SIG-M5 treated with dmso at 0.1 percent for 504 hours (cell line): ENCODE measurements at regions not wholly inside any gene's neighbourhood (a gene's known extent, or its start where the extent isn't known, plus 50 kb on each side); places are given as distances from the start of the nearest gene placed in this dataset.
A peak's percentile ranks its signal among the peaks of the same experiment; 100 is the strongest.
"Not testable (repeated sequence)": the region's sequence is repeated elsewhere in the genome, so short reads cannot be mapped to it uniquely, and the experiment has no call there.

Experiments
- DNase-seq: peaks from one replicate; lab custom pipeline; 2025; ENCODE audit not compliant: unreplicated experiment; lab: John Stamatoyannopoulos, UW

GRCh38 chr4:132344924-132345828 is 803.9 kb upstream of the PCDH10 start:
- DNase-seq: no peak

DNA sequence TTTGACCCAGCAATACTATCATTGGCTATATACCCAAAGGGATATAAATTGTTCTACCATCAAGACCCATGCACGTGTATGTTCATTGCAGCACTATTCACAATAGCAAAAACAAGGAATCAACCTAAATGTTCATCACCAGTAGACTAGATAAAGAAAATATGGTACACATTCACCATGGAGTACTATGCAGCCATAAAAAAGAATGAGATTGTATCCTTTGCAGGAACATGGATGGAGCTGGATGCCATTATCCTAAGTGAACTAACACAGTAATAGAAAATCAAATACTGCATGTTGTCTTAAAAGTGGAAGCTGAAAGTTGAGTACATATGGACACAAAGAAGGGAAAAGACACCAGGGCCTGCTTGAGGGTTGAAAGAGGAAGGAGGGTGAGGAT is 803.1 kb upstream of the PCDH10 start:
- DNase-seq: no peak

- not testable (repeated sequence) for DNase-seq
Measured at GRCh38 chr4:132351606-132352005, 797.5 kb upstream of the PCDH10 start.

DNA sequence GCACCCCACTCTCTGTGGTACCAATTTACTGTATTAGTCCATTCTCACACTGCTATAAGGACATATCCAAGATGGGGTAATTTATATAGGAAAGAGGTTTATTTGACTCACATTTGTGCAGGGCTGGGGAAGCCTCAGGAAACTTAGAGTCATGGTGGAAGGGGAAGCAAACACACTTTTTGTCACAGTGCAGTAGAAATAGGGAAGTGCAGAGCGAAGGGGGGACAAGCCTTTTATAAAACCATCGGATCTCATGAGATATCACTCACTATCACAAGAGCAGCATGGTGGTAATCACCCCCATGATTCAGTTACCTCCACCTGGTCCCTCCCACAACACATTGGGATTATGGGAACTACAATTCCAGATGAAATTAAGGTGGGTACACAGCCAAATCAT is 766.9 kb upstream of the PCDH10 start:
- peak; percentile 7 for DNase-seq

GRCh38 chr4:132383571-132384199 is 765.4 kb upstream of the PCDH10 start:
- DNase-seq: no peak

- DNase-seq: no peak
Measured at GRCh38 chr4:132384709-132385108, 764.4 kb upstream of the PCDH10 start.

- no peak for DNase-seq
Measured at GRCh38 chr4:132386130-132386529, 763.0 kb upstream of the PCDH10 start.

GRCh38 chr4:132387060-132387459 is 762.0 kb upstream of the PCDH10 start:
- DNase-seq: no peak

DNA sequence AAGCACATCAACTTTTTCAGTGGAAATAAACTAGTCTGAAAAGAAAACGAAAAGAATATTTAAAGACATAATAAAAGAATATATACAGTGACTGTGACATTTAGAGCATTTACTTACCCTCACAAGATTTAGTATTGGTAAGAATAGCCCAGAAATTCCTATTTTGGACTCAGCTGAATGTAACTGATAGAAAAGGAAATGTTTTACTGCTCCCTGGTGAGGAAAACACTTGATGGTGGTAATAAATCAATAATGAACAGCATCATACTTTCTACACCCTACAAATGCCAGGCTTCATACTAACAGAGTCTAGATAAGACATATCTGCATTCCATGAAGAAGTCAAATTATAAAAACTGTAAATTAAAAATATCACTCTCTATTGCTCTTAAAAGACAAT is 753.5 kb upstream of the PCDH10 start:
- no peak for DNase-seq

- no peak for DNase-seq
Measured at GRCh38 chr4:132396636-132397035, 752.5 kb upstream of the PCDH10 start.

DNA sequence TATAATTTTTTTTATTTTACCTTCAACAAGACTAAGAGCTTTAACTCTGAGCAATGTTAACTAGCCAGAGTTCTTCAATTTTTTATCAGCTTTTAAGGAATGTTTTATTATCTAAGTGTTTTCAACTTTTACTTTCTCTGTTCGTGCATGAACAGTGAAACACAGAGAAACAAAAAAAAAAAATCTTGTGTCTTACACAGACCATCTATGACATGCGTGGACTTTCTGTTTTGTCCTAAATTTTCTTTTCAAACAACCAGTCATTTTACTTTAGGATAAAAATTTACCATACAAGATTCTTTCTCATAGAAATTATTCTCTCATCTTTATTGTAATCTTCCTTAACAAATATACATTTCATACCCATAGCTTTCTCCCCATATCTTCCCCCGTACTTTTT is 731.9 kb upstream of the PCDH10 start:
- no peak for DNase-seq

- DNase-seq: no peak
Measured at GRCh38 chr4:132427125-132427524, 722.0 kb upstream of the PCDH10 start.

GRCh38 chr4:132437117-132437516 is 712.0 kb upstream of the PCDH10 start:
- DNase-seq: no peak

- DNase-seq: no peak
Measured at GRCh38 chr4:132445386-132445785, 703.7 kb upstream of the PCDH10 start.

DNA sequence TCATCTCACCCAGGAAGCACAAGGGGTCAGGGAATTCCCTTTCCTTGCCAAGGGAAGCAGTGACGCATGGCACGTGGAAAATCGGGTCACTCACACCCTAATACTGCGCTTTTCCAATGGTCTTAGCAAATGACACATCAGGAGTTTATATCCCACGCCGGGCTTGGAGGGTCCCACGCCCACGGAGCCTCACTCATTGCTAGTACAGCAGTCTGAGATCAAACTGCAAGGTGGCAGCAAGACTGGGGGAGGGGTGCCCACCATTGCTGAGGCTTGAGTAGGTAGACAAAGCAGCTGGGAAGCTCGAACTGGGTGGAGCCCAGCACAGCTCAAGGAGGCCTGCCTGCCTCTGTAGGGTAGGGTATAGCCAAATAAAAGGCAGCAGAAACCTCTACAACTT is 691.1 kb upstream of the PCDH10 start:
- not testable (repeated sequence) for DNase-seq

- no peak for DNase-seq
Measured at GRCh38 chr4:132479543-132479942, 669.6 kb upstream of the PCDH10 start.

GRCh38 chr4:132488555-132488954 is 660.5 kb upstream of the PCDH10 start:
- no peak for DNase-seq

- DNase-seq: no peak
Measured at GRCh38 chr4:132493476-132493875, 655.6 kb upstream of the PCDH10 start.

- DNase-seq: not testable (repeated sequence)
Measured at GRCh38 chr4:132495267-132495812, 653.8 kb upstream of the PCDH10 start.

GRCh38 chr4:132498215-132498614 is 650.9 kb upstream of the PCDH10 start:
- DNase-seq: no peak

DNA sequence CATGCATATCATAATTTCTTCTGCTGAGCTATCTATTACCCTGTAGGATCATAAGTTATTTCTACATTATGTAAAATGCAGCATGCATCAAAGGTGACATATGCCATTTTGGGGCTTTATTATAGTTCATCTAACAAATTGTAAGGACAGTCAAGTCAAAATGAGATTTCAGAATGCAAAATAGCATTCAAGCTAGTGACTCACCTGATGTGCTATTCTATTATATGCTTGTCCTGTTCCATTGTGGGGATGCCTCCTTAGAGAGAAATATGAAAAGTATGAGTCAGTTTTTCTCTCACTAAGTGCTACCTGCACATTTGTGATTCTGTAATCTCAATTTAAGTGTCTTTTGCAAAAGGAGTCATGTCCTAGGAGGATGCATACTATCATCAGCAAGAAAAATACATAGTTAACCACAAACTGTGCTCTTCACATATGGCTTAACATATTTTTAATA is 647.0 kb upstream of the PCDH10 start:
- DNase-seq: no peak

- DNase-seq: no peak
Measured at GRCh38 chr4:132504438-132504837, 644.7 kb upstream of the PCDH10 start.
